KMS-11 (cell line): ENCODE measurements at regions not wholly inside any gene's neighbourhood (a gene's known extent, or its start where the extent isn't known, plus 50 kb on each side); places are given as distances from the start of the nearest gene placed in this dataset.

Source experiments
- H2AFZ ChIP-seq: fragments of 200-600 bp; sonication (generic); 2 replicates; pipeline ENCODE4 v1.6.1; 2016; ENCODE audit warnings: antibody characterized with exemption, mixed run types, low read depth
- H3K27ac ChIP-seq: fragments of 200-600 bp; sonication (generic); 2 replicates; pipeline ENCODE4 v1.6.1; 2016; ENCODE audit warnings: mild to moderate bottlenecking, mixed run types
- H3K27me3 ChIP-seq: fragments of 200-600 bp; sonication (generic); 2 replicates; pipeline ENCODE4 v1.6.1; 2017; ENCODE audit warnings: mild to moderate bottlenecking, low read depth, mixed run types, moderate library complexity; ENCODE audit not compliant: insufficient read depth
- H3K36me3 ChIP-seq: fragments of 200-600 bp; sonication (generic); 2 replicates; pipeline ENCODE4 v1.6.1; 2017; ENCODE audit warnings: mild to moderate bottlenecking, mixed run types; ENCODE audit not compliant: insufficient read depth
- H3K4me1 ChIP-seq: fragments of 200-600 bp; sonication (generic); 2 replicates; pipeline ENCODE4 v1.6.1; 2016; ENCODE audit warnings: mild to moderate bottlenecking, low read depth, mixed run types; ENCODE audit not compliant: poor library complexity, severe bottlenecking
- H3K4me2 ChIP-seq: fragments of 200-600 bp; sonication (generic); 2 replicates; pipeline ENCODE4 v1.7.0; 2016; ENCODE audit warnings: mild to moderate bottlenecking, mixed run types
- H3K4me3 ChIP-seq: fragments of 200-600 bp; sonication (generic); IDR thresholded peaks from 2 replicates; pipeline ENCODE4 v1.6.1; 2017; ENCODE audit warnings: low read depth, low read length, mixed read lengths; ENCODE audit not compliant: insufficient read depth
- H3K79me2 ChIP-seq: fragments of 200-600 bp; sonication (generic); 2 replicates; pipeline ENCODE4 v1.6.1; 2016; ENCODE audit warnings: low read depth, mixed run types; ENCODE audit not compliant: insufficient read depth
- H3K9ac ChIP-seq: fragments of 200-600 bp; sonication (generic); 2 replicates; pipeline ENCODE4 v1.6.1; 2016; ENCODE audit warnings: mild to moderate bottlenecking, mixed run types
- H4K20me1 ChIP-seq: fragments of 200-600 bp; sonication (generic); 2 replicates; pipeline ENCODE4 v1.6.1; 2016; ENCODE audit warnings: mild to moderate bottlenecking, mixed run types; ENCODE audit not compliant: insufficient read depth
- CTCF ChIP-seq: fragments of 200-600 bp; sonication (generic); conservative IDR thresholded peaks from 2 replicates; pipeline ENCODE4 v1.6.1; 2017; ENCODE audit warnings: low read depth, mild to moderate bottlenecking, antibody characterized with exemption, low read length, moderate library complexity, mixed read lengths

- Histone ChIP-seq H3K9ac (no peak overlapping the region), H3K4me2 (no peak overlapping the region), H3K4me1 (no peaks in the 10 kb centered on the region), H3K4me3 (no peak overlapping the region), H2AFZ (no peak overlapping the region), H4K20me1 (no peaks in the 10 kb centered on the region), H3K27ac (no peak overlapping the region), H3K27me3 (no peaks in the 10 kb centered on the region), H3K36me3 (no peaks in the 10 kb centered on the region), H3K79me2 (no peaks in the 10 kb centered on the region)
- no peak for TF ChIP-seq CTCF
These were observed 1047.4 kb downstream of the FAM133A start for GRCh38 chrX:94721386-94721785.

- no peaks in the 10 kb centered on the region for H3K36me3 ChIP-seq
- H3K4me2 ChIP-seq, result no peak overlapping the region
- no peaks in the 10 kb centered on the region for H4K20me1 ChIP-seq
- no peaks in the 10 kb centered on the region for H3K4me1 ChIP-seq
- H3K4me3 ChIP-seq, result no peak overlapping the region
- no peak overlapping the region for H3K9ac ChIP-seq
- H3K27me3 ChIP-seq, result no peaks in the 10 kb centered on the region
- no peak overlapping the region for H3K27ac ChIP-seq
- no peak for TF ChIP-seq CTCF
- H2AFZ ChIP-seq, result no peak overlapping the region
- no peaks in the 10 kb centered on the region for H3K79me2 ChIP-seq
These were observed 1048.6 kb downstream of the FAM133A start for GRCh38 chrX:94722578-94722977.

- no peaks in the 10 kb centered on the region for H3K27me3 ChIP-seq
- no peaks in the 10 kb centered on the region for H4K20me1 ChIP-seq
- H3K4me2 ChIP-seq, result peak overlapping the region; percentile 13; the same call in 1 of the 2 replicates
- H3K4me3 ChIP-seq, result no peak overlapping the region
- no peak overlapping the region for H3K9ac ChIP-seq
- H3K79me2 ChIP-seq, result no peaks in the 10 kb centered on the region
- H3K27ac ChIP-seq, result peak overlapping the region; percentile 45
- no peaks in the 10 kb centered on the region for H3K36me3 ChIP-seq
- no peak for TF ChIP-seq CTCF
- H3K4me1 ChIP-seq, result peaks cover 26% of the 10 kb centered on the region
- no peak overlapping the region for H2AFZ ChIP-seq
These were observed 1068.8 kb downstream of the FAM133A start for GRCh38 chrX:94742772-94743171.

- Histone ChIP-seq H3K4me2 (peak overlapping the region; percentile 36; the same call in 1 of the 2 replicates), H3K79me2 (no peaks in the 10 kb centered on the region), H4K20me1 (no peaks in the 10 kb centered on the region), H3K4me1 (peaks cover 26% of the 10 kb centered on the region), H3K27me3 (no peaks in the 10 kb centered on the region), H3K36me3 (no peaks in the 10 kb centered on the region), H3K27ac (peak overlapping the region; percentile 45), H2AFZ (peak overlapping the region; percentile 18; the same call in 1 of the 2 replicates), H3K4me3 (no peak overlapping the region), H3K9ac (no peak overlapping the region)
- TF ChIP-seq CTCF, result no peak
These were observed 1069.5 kb downstream of the FAM133A start for GRCh38 chrX:94743478-94743877.
